Keratinocyte (primary cell): ENCODE measurements at regions not wholly inside any gene's neighbourhood (a gene's known extent, or its start where the extent isn't known, plus 50 kb on each side); places are given as distances from the start of the nearest gene placed in this dataset.

Experiments used
- DNase-seq: peaks from one replicate; pipeline ENCODE4 v3.0.0-alpha.2; 2011; ENCODE audit warnings: low read depth, missing footprints, low spot score
- FAIRE-seq: peaks from 2 replicates; lab custom pipeline; 2011; peaks lifted over from hg19 to GRCh38; lab: Jason Lieb, UNC
- H2AFZ ChIP-seq: 2 replicates; pipeline ENCODE4 v1.6.0; 2012; ENCODE audit warnings: low read length, control low read depth, inconsistent platforms; ENCODE audit not compliant: control insufficient read depth
- H3K27ac ChIP-seq: 2 replicates; pipeline ENCODE4 v1.5.1; 2011; ENCODE audit warnings: low read length; ENCODE audit not compliant: control insufficient read depth, insufficient read depth
- H3K27me3 ChIP-seq: 3 replicates; pipeline ENCODE4 v1.6.0; 2011; ENCODE audit warnings: low read length; ENCODE audit not compliant: control insufficient read depth, insufficient read depth; ENCODE audit errors: extremely low read depth
- H3K36me3 ChIP-seq, 2 experiments: 2 replicates in 1 of 2; 3 replicates in 1 of 2; pipeline ENCODE4 v1.5.1; 2011; ENCODE audit warnings: low read length in 2 of 2, mild to moderate bottlenecking in 1 of 2; ENCODE audit not compliant: control insufficient read depth in 2 of 2, insufficient read depth in 2 of 2; ENCODE audit errors: extremely low read depth in 1 of 2
- H3K4me1 ChIP-seq: 3 replicates; pipeline ENCODE4 v1.5.1; 2011; ENCODE audit warnings: low read length; ENCODE audit not compliant: control insufficient read depth, insufficient read depth; ENCODE audit errors: extremely low read depth
- H3K4me2 ChIP-seq: 3 replicates; pipeline ENCODE4 v1.6.0; 2011; ENCODE audit warnings: low read depth, low read length; ENCODE audit not compliant: control insufficient read depth, insufficient read depth; ENCODE audit errors: extremely low read depth
- H3K4me3 ChIP-seq, 3 experiments: fragments of 200-600 bp in 1 of 3; sonication (generic) in 1 of 3; 2 replicates in 2 of 3; 3 replicates in 1 of 3; pipeline ENCODE4 v1.5.1; 2011 to 2016; ENCODE audit warnings: low read length in 3 of 3, mild to moderate bottlenecking in 3 of 3, control low read depth in 2 of 3, inconsistent platforms in 1 of 3, low read depth in 1 of 3, mixed read lengths in 1 of 3, mixed run types in 1 of 3, moderate library complexity in 1 of 3; ENCODE audit not compliant: control insufficient read depth in 2 of 3, insufficient read depth in 2 of 3; ENCODE audit errors: extremely low read depth in 1 of 3
- H3K79me2 ChIP-seq: 2 replicates; pipeline ENCODE4 v1.6.0; 2012; ENCODE audit warnings: low read length; ENCODE audit not compliant: control insufficient read depth, insufficient read depth
- H3K9ac ChIP-seq: 3 replicates; pipeline ENCODE4 v1.6.0; 2011; ENCODE audit warnings: low read length; ENCODE audit not compliant: control insufficient read depth, insufficient read depth; ENCODE audit errors: extremely low read depth
- H3K9me1 ChIP-seq: 3 replicates; pipeline ENCODE4 v1.6.0; 2011; ENCODE audit warnings: low read length; ENCODE audit not compliant: control insufficient read depth, insufficient read depth; ENCODE audit errors: extremely low read depth
- H3K9me3 ChIP-seq: 2 replicates; pipeline ENCODE4 v1.5.1; 2012; ENCODE audit warnings: low read depth, low read length; ENCODE audit not compliant: control insufficient read depth
- H4K20me1 ChIP-seq: 3 replicates; pipeline ENCODE4 v1.6.0; 2011; ENCODE audit warnings: low read length; ENCODE audit not compliant: control insufficient read depth, insufficient read depth; ENCODE audit errors: extremely low read depth
- CTCF ChIP-seq, 3 experiments: IDR thresholded peaks in 1 of 3; conservative IDR thresholded peaks in 1 of 3; optimal IDR thresholded peaks in 1 of 3; 2 replicates in 2 of 3; 3 replicates in 1 of 3; pipeline versions ENCODE3 to v1.5.1; 2011; ENCODE audit warnings: low read length in 3 of 3, mild to moderate bottlenecking in 3 of 3, moderate library complexity in 2 of 3, control low read depth in 1 of 3, inconsistent platforms in 1 of 3; ENCODE audit not compliant: insufficient read depth in 2 of 3; ENCODE audit errors: extremely low read depth in 1 of 3
- EZH2 ChIP-seq: IDR thresholded peaks from one replicate; pipeline ENCODE4 v1.6.1; 2012; ENCODE audit warnings: inconsistent platforms, mild to moderate bottlenecking, low read length, moderate library complexity
- dilution Hi-C: fragments of 300-500 bp; cut with MboI; formaldehyde crosslinking; loops from one replicate; pipeline ENCODE4 v1.7.0; 2020; ENCODE audit warnings: low sequenced_read_pairs; ENCODE audit not compliant: extremely low pct_ligation_motif_present

GRCh38 chr4:136489101-136489500, 1043.2 kb downstream of the PCDH18 start:
- Histone ChIP-seq H3K4me3 (no peak overlapping the region), H3K79me2 (no peaks in the 10 kb centered on the region), H3K9me3 (no peaks in the 10 kb centered on the region), H3K27me3 (no peaks in the 10 kb centered on the region), H3K4me1 (no peaks in the 10 kb centered on the region), H3K27ac (no peak overlapping the region), H3K9ac (no peak overlapping the region), H4K20me1 (no peaks in the 10 kb centered on the region), H3K36me3 (no peaks in the 10 kb centered on the region), H2AFZ (no peak overlapping the region), H3K4me2 (no peak overlapping the region), H3K9me1 (no peaks in the 10 kb centered on the region)
- no peak for FAIRE-seq
- dilution Hi-C loops, result no loop called here
- TF ChIP-seq CTCF (optimal IDR thresholded peaks at IDR 0.05 in 1 of 3, IDR thresholded peaks at IDR 0.05 in 1 of 3, conservative IDR thresholded peaks at IDR 0.05 in 1 of 3; ENCODE audit: extremely low read depth in 1 of 3, insufficient read depth in 2 of 3, low read length in 3 of 3) (no peak), EZH2 (no peak)
- no peak for DNase-seq

GRCh38 chr4:136484996-136485395, 1047.3 kb downstream of the PCDH18 start:
- Histone ChIP-seq H2AFZ (no peak overlapping the region), H4K20me1 (no peaks in the 10 kb centered on the region), H3K4me1 (no peaks in the 10 kb centered on the region), H3K27ac (no peak overlapping the region), H3K9ac (no peak overlapping the region), H3K79me2 (no peaks in the 10 kb centered on the region), H3K4me3 (no peak overlapping the region), H3K9me3 (no peaks in the 10 kb centered on the region), H3K27me3 (no peaks in the 10 kb centered on the region), H3K9me1 (no peaks in the 10 kb centered on the region), H3K4me2 (no peak overlapping the region), H3K36me3 (no peaks in the 10 kb centered on the region)
- no peak for DNase-seq
- TF ChIP-seq CTCF (optimal IDR thresholded peaks at IDR 0.05 in 1 of 3, IDR thresholded peaks at IDR 0.05 in 1 of 3, conservative IDR thresholded peaks at IDR 0.05 in 1 of 3; ENCODE audit: extremely low read depth in 1 of 3, insufficient read depth in 2 of 3, low read length in 3 of 3) (no peak), EZH2 (no peak)
- FAIRE-seq, result no peak
- dilution Hi-C loops, result no loop called here
